ENCODE measurements at regions not wholly inside any gene's neighbourhood (a gene's known extent, or its start where the extent isn't known, plus 50 kb on each side); places are given as distances from the start of the nearest gene placed in this dataset.
"Not testable (repeated sequence)": the region's sequence is repeated elsewhere in the genome, so short reads cannot be mapped to it uniquely, and the experiment has no call there.

GRCh38 chr20:17834804-17835203 is 133.8 kb downstream of the SNX5 start:
- DNase-seq: no peak

- no peak for DNase-seq
Measured at GRCh38 chr20:17833036-17833674, 133.4 kb downstream of the BANF2 start.

GRCh38 chr20:17832236-17832915 is 132.6 kb downstream of the BANF2 start:
- no peak for DNase-seq

- no peak for DNase-seq
Measured at GRCh38 chr20:17828598-17829144, 128.9 kb downstream of the BANF2 start.

GRCh38 chr20:17827759-17828559 is 128.2 kb downstream of the BANF2 start:
- DNase-seq: no peak

- DNase-seq: no peak
Measured at GRCh38 chr20:17827079-17827478, 127.3 kb downstream of the BANF2 start.

GRCh38 chr20:17825960-17826843 is 126.4 kb downstream of the BANF2 start:
- no peak for DNase-seq

GRCh38 chr20:17825252-17825959 is 125.6 kb downstream of the BANF2 start:
- no peak for DNase-seq

- DNase-seq: no peak
Measured at GRCh38 chr20:17824676-17825251, 125.0 kb downstream of the BANF2 start.

GRCh38 chr20:17823409-17824144 is 123.8 kb downstream of the BANF2 start:
- DNase-seq: no peak

- no peak for DNase-seq
Measured at GRCh38 chr20:17822540-17823408, 123.0 kb downstream of the BANF2 start.

GRCh38 chr20:17822039-17822438 is 122.3 kb downstream of the BANF2 start:
- no peak for DNase-seq

GRCh38 chr20:17821606-17822005 is 121.8 kb downstream of the BANF2 start:
- DNase-seq: not testable (repeated sequence)

- no peak for DNase-seq
Measured at GRCh38 chr20:17819395-17820093, 119.8 kb downstream of the BANF2 start.

GRCh38 chr20:17818187-17818586 is 118.4 kb downstream of the BANF2 start:
- no peak for DNase-seq

GRCh38 chr20:17816804-17817587 is 117.2 kb downstream of the BANF2 start:
- no peak for DNase-seq

- DNase-seq: no peak
Measured at GRCh38 chr20:17811628-17811965, 111.8 kb downstream of the BANF2 start.

All from GOT3 (cell line).